ENCODE measurements at regions not wholly inside any gene's neighbourhood (a gene's known extent, or its start where the extent isn't known, plus 50 kb on each side); places are given as distances from the start of the nearest gene placed in this dataset.

DNA sequence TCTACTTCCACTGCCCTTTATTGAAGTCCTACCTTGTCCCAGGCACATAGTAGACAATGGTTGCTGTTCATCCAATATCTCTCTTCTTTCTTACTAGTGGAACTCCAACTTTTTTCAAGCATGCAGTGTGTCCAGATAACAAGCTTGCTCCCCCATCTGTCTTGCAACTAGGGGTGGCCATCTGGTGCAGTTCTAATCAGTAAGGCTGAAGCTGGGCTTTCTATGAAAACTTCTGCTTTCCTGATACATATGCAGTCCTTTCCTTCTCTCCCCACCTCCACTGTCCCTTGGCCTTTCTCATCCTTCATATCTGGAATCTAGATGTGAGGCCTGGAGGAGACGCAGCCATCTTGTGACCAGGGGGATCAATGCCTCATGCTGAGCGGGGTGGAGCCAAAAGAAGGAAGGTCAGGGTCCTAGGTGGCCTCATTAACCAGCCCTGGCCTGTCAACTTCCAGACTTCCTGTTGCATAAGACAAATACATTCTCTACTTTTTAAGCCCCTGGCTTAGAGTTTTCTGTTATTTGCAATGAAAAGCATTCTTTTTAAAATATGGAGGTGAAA lies 59.6 kb upstream of the ZFP64 start:
- no peak overlapping the region for H2AFZ ChIP-seq (ENCODE audit: low read length)

DNA sequence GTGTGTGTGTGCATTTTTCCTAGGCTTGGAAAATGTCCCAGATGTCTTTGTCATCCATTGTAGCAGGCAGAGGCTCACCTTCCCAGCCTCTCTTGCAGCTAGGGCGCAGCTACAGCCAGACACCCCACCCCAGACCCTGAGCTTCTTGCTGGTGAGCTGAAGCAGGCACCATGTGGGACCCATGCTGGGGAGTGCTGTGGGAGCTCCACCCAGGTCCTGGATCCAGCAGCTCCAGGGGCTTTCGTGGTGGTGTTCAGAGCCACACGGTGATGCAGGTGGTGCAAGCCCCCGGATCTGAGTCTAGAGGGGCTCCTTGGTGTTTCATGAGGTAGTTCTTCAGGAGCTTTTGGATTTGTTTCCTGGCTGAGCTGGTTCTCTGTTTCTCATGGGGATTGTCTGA lies 56.0 kb upstream of the ZFP64 start:
- H3K4me2 ChIP-seq (ENCODE audit: low read depth, low read length, poor library complexity, severe bottlenecking): no peak overlapping the region
- H4K20me1 ChIP-seq (ENCODE audit: insufficient read depth, low read length, poor library complexity, severe bottlenecking): no peaks in the 10 kb centered on the region
- no peaks in the 10 kb centered on the region for H3K4me1 ChIP-seq (ENCODE audit: insufficient read depth, low read length, poor library complexity, severe bottlenecking)
- H3K79me2 ChIP-seq (ENCODE audit: insufficient read depth, low read length): no peaks in the 10 kb centered on the region
- H3K9me3 ChIP-seq (ENCODE audit: insufficient read depth, low read depth, low read length): no peaks in the 10 kb centered on the region
- H3K9me2 ChIP-seq (replicated peaks; ENCODE audit: low read depth, low read length): no peaks in the 10 kb centered on the region
- H3K9ac ChIP-seq (ENCODE audit: low read depth, low read length, poor library complexity, severe bottlenecking): no peak overlapping the region
- H3K27me3 ChIP-seq (ENCODE audit: insufficient read depth, low read length, poor library complexity, severe bottlenecking): no peaks in the 10 kb centered on the region
- no peaks in the 10 kb centered on the region for H3F3A ChIP-seq (ENCODE audit: low read depth)
- no peak overlapping the region for H3K4me3 ChIP-seq (ENCODE audit: low read length, poor library complexity, severe bottlenecking)
- no peak overlapping the region for H2AFZ ChIP-seq (ENCODE audit: low read length)
- H3K36me3 ChIP-seq (ENCODE audit: insufficient read depth, low read length): no peaks in the 10 kb centered on the region
- TF ChIP-seq, protein P1, sequence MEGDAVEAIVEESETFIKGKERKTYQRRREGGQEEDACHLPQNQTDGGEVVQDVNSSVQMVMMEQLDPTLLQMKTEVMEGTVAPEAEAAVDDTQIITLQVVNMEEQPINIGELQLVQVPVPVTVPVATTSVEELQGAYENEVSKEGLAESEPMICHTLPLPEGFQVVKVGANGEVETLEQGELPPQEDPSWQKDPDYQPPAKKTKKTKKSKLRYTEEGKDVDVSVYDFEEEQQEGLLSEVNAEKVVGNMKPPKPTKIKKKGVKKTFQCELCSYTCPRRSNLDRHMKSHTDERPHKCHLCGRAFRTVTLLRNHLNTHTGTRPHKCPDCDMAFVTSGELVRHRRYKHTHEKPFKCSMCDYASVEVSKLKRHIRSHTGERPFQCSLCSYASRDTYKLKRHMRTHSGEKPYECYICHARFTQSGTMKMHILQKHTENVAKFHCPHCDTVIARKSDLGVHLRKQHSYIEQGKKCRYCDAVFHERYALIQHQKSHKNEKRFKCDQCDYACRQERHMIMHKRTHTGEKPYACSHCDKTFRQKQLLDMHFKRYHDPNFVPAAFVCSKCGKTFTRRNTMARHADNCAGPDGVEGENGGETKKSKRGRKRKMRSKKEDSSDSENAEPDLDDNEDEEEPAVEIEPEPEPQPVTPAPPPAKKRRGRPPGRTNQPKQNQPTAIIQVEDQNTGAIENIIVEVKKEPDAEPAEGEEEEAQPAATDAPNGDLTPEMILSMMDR (conservative IDR thresholded peaks at IDR 0.05; ENCODE audit: low read length): no peak
- no peak for TF ChIP-seq EZH2phosphoT487 (IDR thresholded peaks at IDR 0.05; ENCODE audit: borderline replicate concordance)

More for the DNA sequence above, 59.6 kb upstream of the ZFP64 start:
- H3K4me2 ChIP-seq (ENCODE audit: low read depth, low read length, poor library complexity, severe bottlenecking): no peak overlapping the region
- no peaks in the 10 kb centered on the region for H3K27me3 ChIP-seq (ENCODE audit: insufficient read depth, low read length, poor library complexity, severe bottlenecking)
- H3K9ac ChIP-seq (ENCODE audit: low read depth, low read length, poor library complexity, severe bottlenecking): no peak overlapping the region
- H3K4me3 ChIP-seq (ENCODE audit: low read length, poor library complexity, severe bottlenecking): no peak overlapping the region
- no peaks in the 10 kb centered on the region for H3K79me2 ChIP-seq (ENCODE audit: insufficient read depth, low read length)
- H3K4me1 ChIP-seq (ENCODE audit: insufficient read depth, low read length, poor library complexity, severe bottlenecking): no peaks in the 10 kb centered on the region
- TF ChIP-seq EZH2phosphoT487 (IDR thresholded peaks at IDR 0.05; ENCODE audit: borderline replicate concordance): no peak
- TF ChIP-seq, protein P1 (conservative IDR thresholded peaks at IDR 0.05; ENCODE audit: low read length): no peak
- H3K36me3 ChIP-seq (ENCODE audit: insufficient read depth, low read length): no peaks in the 10 kb centered on the region
- no peaks in the 10 kb centered on the region for H4K20me1 ChIP-seq (ENCODE audit: insufficient read depth, low read length, poor library complexity, severe bottlenecking)
- H3K9me3 ChIP-seq (ENCODE audit: insufficient read depth, low read depth, low read length): no peaks in the 10 kb centered on the region
- H3F3A ChIP-seq (ENCODE audit: low read depth): no peaks in the 10 kb centered on the region
- H3K9me2 ChIP-seq (replicated peaks; ENCODE audit: low read depth, low read length): no peaks in the 10 kb centered on the region

DNA sequence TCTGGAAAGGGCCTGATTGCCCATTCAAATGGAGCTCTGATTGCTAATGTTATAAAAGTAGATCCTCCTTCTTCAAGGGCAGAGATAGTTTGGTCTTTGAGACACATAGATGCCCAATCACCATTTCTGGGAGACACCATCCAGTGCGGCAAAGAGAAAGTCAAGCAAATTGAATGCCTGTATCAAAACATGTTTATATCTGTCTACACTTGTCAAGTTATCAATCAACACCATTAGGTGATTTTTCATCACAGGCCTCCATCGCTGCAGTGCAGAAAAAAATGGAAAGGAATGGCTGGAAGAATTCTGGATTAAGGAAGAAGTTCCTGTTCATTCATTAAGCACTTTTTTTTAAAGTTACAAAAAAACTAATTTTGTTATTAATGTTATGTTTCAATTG lies 54.8 kb upstream of the ZFP64 start:
- H2AFZ ChIP-seq (ENCODE audit: low read length): no peak overlapping the region

More for the DNA sequence above, 54.8 kb upstream of the ZFP64 start:
- Histone ChIP-seq H3K9me2 (replicated peaks; ENCODE audit: low read depth, low read length) (no peaks in the 10 kb centered on the region), H3K9ac (ENCODE audit: low read depth, low read length, poor library complexity, severe bottlenecking) (no peak overlapping the region), H3K79me2 (ENCODE audit: insufficient read depth, low read length) (no peaks in the 10 kb centered on the region), H3F3A (ENCODE audit: low read depth) (no peaks in the 10 kb centered on the region), H3K4me2 (ENCODE audit: low read depth, low read length, poor library complexity, severe bottlenecking) (no peak overlapping the region), H3K27me3 (ENCODE audit: insufficient read depth, low read length, poor library complexity, severe bottlenecking) (no peaks in the 10 kb centered on the region), H4K20me1 (ENCODE audit: insufficient read depth, low read length, poor library complexity, severe bottlenecking) (no peaks in the 10 kb centered on the region), H3K36me3 (ENCODE audit: insufficient read depth, low read length) (no peaks in the 10 kb centered on the region), H3K4me3 (ENCODE audit: low read length, poor library complexity, severe bottlenecking) (no peak overlapping the region), H3K9me3 (ENCODE audit: insufficient read depth, low read depth, low read length) (no peaks in the 10 kb centered on the region), H3K4me1 (ENCODE audit: insufficient read depth, low read length, poor library complexity, severe bottlenecking) (no peaks in the 10 kb centered on the region)
- TF ChIP-seq, protein P1 (conservative IDR thresholded peaks at IDR 0.05; ENCODE audit: low read length): no peak
- no peak for TF ChIP-seq EZH2phosphoT487 (IDR thresholded peaks at IDR 0.05; ENCODE audit: borderline replicate concordance)
